SK-N-SH (cell line): ENCODE measurements at regions not wholly inside any gene's neighbourhood (a gene's known extent, or its start where the extent isn't known, plus 50 kb on each side); places are given as distances from the start of the nearest gene placed in this dataset.

Source experiments
- CTCF ChIP-seq: fragments of 200-600 bp; sonication (generic); IDR thresholded peaks from 2 replicates; pipeline ENCODE4 v1.6.1; 2017; ENCODE audit warnings: antibody characterized with exemption, mild to moderate bottlenecking, moderate library complexity
- EP300 ChIP-seq, 2 experiments: IDR thresholded peaks; 2 replicates each; pipeline versions ENCODE4 v1.4.0 to v1.6.1; 2012; ENCODE audit warnings: borderline replicate concordance in 1 of 2, low read depth in 1 of 2, low read length in 1 of 2
- EZH2phosphoT487 ChIP-seq: fragments of 200-600 bp; sonication (generic); IDR thresholded peaks from 2 replicates; pipeline ENCODE4 v1.6.1; 2017; ENCODE audit warnings: low read depth, mixed run types, mild to moderate bottlenecking, antibody characterized with exemption, moderate library complexity, borderline replicate concordance
- MXI1 ChIP-seq: IDR thresholded peaks from 2 replicates; pipeline ENCODE4 v1.6.1; 2012; ENCODE audit warnings: mild to moderate bottlenecking, low read depth, low read length, improper control_type of control experiment
- PBX3 ChIP-seq: IDR thresholded peaks from 2 replicates; pipeline ENCODE4; 2012
- RAD21 ChIP-seq: IDR thresholded peaks from 2 replicates; pipeline ENCODE4 v1.6.1; 2012; ENCODE audit warnings: mild to moderate bottlenecking, low read length
- RCOR1 ChIP-seq: fragments of 150-350 bp; IDR thresholded peaks from 2 replicates; pipeline ENCODE4 v1.6.1; 2017; ENCODE audit warnings: antibody characterized with exemption, low read length
- TF ChIP-seq, protein P1 (sequence below): IDR thresholded peaks from 2 replicates; pipeline ENCODE4 v1.4.0; 2012; ENCODE audit warnings: low read depth

DNA sequence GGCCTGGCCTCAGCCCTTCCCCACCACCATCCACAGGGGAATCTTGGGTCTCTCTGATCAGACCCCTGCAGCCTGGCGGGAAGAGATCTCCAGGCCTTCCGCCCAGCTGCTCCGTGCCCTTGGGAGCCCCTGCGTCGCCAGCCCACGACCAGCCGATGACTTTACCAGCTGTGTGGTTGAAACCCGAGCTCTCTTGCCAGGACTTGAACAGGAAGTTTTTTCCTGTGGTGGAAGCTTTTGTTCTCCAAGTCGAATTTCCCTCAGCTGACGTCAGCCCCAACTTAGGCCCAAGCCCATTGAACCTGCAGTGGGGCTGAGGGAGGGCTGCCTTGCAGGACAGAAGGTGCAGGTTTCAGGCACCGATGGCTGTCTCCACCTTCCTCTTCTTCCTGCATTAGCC, 51.7 kb upstream of the SMAD3 start:
- TF ChIP-seq CTCF (no peak), MXI1 (no peak), PBX3 (no peak), RCOR1 (no peak), EZH2phosphoT487 (no peak), EP300 (IDR thresholded peaks at IDR 0.05; ENCODE audit: borderline replicate concordance in 1 of 2, low read depth in 1 of 2, low read length in 1 of 2) (no peak), RAD21 (no peak)
- TF ChIP-seq, protein P1, sequence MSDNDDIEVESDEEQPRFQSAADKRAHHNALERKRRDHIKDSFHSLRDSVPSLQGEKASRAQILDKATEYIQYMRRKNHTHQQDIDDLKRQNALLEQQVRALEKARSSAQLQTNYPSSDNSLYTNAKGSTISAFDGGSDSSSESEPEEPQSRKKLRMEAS, result no peak
